HuH-7 (cell line): ENCODE measurements at regions not wholly inside any gene's neighbourhood (a gene's known extent, or its start where the extent isn't known, plus 50 kb on each side); places are given as distances from the start of the nearest gene placed in this dataset.

Experiments
- DNase-seq: peaks from one replicate; pipeline ENCODE4 v3.0.0; 2011; ENCODE audit warnings: low spot score

DNA sequence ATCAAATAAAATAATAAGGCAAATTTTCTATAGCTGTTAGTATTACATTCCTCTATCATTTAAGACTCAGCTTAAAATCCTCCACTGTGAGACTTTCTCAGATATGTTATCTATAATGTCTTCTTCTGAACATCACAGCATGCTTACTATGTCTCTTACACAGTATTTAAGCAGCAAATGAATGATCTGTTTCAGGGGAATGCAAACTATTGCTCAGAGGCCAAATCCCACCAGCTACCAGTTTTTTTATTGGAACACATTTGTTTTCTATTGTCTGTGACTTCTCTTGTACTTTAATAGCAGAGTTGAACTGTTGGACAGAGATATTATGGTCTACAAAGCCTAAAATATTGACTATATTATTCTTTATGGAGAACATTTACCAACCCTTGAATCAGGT lies 59.6 kb downstream of the C3orf38 start:
- no peak for DNase-seq

DNA sequence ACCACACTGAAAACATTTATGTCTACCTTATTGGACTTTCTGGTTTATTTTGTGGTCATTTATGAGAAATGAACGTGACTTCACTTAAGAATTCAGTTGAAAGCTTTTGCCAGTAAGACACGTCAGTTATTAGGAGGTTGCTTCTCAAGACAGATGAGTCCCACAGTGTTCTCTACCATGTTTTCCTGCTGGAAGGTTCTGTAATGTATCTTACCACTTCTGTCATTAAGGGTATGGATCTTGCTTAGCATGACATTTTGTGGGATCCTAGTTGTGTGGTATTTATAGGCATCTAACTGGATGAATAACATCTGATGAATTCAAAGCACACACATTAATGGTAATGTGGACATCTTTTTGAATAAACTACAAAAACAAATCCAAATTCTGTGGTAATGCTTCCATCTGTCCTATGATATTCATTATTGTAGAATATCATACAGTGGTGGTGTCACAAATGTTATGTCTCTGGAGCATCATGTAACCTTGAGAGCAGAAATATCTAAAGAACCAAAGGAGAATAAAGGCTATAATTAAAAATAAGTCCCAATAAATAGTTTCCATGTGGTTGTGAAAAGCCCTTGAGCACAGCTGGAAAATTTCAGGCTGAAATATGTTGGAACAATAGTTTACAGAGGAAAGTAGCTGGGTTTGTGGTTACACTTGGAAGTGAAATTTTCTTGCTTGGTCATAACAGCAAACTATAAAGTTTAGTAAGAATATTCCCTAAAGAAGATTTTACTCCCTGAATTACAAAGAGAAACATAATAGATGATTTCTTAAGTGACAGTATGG lies 61.5 kb downstream of the C3orf38 start:
- no peak for DNase-seq

DNA sequence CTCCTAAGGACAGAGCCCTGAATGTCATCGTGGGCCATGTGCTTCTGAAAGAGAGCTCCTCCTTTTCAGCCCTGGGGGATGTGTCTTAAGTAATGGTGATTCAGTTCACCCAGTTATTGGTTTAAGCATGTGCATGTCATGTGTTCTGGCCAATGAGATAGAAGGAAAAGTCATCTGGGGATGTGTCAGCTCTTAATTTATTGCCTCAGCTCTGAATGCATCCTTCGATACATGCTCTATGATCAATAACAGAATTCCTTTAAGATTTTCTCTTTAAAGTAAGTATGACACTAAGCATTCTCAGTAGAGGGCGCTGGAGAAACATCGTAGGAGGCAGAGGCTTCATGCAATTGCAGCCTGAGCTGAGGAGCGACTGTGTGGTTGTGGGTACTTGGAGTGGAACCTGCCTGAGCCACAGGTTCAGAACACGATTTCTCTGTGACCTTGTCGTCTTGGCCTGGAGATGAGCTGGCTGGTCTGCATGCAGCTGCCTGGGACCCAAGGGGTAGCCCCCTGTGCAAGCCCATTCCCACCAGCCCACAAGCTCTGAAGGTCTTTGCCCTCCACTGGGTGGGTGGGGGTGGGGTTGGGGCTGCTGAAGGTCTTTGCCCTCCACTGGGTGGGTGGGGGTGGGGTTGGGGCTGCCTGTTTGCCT lies 69.5 kb downstream of the C3orf38 start:
- peak; percentile 68 for DNase-seq

DNA sequence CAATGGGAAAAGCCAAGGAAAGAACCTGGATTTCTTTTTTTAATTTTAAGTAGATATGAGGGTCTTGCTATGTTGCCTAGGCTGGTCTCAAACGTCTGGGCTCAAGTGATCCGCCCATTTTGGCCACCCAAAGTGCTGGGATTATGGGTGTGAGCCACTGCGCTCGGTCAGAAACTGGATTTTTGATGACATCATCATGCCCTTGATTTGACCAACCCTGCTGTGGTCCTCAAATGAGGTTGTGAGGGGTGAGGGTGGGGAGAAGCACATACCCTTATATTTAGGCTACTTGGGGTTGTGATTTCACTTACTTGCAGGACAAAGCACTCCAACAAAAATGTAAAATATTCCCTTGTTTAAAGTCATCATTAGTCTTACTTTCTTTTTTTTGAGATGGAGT lies 70.4 kb downstream of the C3orf38 start:
- no peak for DNase-seq

DNA sequence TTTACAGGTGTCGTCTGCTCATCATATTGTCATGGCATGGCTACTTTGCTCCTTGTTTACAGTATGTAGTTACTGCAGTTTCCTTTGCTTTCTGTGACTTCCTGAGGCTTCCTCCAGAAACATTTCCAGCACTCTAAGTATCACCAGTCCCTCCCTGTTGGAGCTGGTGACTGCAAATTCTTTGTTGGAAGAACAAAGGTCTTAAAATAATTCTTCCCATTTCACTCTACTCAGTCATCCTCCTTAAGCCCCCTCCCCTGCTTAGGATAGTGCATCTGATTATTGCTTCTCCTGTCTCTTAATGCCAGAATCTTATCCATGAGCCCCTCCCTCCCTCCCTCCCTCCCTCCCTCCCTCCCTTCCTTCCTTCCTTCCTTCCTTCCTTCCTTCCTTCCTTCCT lies 72.0 kb downstream of the C3orf38 start:
- DNase-seq: no peak

DNA sequence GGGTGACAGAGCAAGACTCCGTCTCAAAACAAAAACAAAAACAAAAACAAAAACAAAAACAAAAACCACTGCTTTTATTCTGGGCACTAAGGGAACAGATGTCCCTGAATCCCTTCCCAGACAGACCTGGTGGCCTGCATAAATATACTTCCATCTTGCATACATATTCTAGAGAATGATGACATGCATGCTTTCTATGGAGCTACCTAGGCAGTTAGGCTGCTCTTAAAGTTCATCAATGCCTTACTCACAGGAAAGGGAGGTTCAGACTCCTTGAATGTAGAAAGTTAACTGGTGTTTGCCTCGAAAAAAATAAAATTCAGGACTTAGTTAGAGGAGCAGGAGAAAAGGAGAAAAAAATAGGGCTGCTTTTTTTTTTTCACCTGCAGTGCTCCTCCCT lies 72.6 kb downstream of the C3orf38 start:
- no peak for DNase-seq

DNA sequence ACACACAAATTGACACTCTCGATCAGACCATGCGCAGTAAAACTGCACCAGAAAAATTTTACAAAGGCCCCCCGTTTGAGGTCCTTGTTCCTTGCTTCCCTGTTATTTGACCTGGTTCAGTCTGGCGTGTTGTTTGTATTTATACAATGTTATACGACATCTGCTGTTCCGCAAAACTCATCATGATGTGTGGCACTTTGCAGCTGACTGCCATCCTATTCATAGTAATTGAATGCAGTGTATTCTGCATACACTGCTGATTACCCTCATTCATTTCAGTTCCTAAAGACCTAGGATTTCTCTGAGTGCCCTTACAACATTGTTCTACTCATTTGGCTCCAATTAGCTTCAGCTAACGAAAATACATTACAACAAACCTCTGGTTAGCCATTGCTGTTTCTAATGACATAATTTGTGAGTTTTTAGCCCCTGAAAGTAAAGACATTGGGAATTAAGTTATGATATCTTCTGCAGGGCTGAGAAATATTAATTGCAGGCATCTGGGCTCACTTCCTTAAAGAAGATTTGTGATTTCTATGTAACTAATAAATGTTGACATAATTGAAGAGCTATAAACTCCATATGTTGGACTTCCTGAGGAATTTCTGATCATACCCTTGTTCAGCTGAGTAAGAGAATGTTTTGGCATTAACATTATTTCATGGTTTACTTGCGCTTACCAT lies 75.7 kb downstream of the C3orf38 start:
- DNase-seq: no peak

DNA sequence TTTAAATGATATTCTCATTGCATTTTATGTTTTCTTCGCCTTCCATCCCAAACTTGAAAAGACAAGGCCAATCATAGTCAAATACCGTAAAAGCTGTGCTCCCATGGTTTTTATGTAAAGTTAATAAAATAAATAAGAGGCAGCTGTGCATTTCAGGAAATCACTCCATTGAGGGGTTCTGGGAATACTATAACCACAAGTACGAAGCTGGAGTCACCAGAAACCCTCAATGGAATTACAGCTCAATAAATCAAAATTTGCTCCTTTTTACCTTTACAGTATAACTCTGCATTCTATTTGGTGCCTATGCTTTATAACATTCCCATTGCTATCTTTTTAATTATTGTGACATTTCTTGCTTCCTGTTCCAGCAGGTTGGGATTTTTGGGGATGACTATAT lies 77.2 kb downstream of the C3orf38 start:
- DNase-seq: no peak

DNA sequence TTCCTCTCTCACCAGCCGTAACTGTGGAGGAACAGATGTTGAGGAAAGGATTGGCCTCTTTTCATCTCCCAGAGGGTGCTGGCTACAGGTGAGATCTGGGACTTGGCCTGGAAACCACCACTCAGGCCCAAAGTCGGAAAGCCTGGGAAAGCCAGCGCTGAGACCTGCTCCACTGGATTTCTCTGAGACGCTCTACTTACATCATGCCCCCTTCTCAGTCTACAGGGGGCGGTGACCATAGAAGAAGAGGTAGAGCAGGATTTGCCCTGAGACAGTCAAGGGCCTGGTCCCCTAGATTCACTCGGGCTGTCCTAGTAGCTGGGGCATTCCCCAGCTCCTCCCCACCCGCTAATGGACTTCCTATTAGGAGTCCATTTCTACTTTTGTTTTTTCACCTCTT lies 80.9 kb downstream of the C3orf38 start:
- no peak for DNase-seq

DNA sequence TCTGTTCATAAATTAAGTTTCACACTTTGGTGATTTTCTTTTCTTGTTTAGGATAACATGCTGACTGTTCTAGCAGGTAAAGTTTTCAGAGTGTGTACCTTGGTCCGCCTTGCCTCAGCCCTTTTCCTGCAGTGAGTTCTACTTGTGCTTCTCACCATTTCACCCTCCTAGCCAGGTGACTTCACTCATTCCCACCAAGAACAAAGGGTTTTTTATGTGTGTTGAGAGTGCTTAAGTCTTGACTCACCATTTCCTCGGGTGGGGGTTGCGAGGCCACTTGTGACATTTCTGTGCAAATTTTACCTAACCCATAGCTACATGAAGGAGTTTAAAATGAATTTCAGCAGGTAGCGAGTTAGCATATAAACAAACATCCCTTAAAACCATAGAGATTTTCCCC lies 81.4 kb downstream of the C3orf38 start:
- no peak for DNase-seq

DNA sequence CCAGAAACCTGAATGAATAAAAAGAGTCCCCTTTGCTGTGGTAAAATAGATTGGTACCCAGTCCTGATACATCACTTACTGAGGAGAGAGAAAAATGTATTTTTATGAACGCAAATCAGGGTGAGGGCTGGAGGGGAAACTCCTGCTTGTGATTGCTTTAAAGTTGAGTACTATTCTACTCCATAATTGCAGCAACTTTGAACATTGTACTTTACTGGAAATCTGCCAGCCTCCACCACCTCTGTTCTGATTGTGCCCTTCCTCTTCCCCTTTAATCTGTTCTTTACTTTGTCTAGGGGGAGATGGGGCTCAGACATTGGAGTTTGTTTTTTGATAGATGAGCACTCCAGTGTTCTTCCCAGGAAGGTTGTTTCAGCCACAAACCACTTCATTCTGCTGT lies 81.9 kb downstream of the C3orf38 start:
- DNase-seq: peak; percentile 8

DNA sequence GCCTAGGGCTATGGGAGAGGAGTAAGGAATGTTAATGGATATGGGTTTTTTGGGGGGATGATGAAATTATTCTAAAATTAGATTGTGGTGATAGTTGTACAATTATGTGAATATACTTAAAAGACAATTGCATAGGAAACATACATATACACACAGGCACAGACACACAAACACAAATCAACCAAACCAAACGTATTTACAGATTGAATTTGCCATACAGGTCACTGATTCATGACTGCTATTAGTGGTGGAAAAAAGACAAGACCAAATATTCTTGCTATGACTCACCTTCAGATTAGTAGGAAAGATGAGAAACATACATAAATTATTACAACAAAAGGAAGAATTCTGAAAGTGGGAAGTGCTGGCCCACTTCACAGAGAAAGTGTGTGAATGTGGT lies 85.3 kb downstream of the C3orf38 start:
- DNase-seq: no peak

DNA sequence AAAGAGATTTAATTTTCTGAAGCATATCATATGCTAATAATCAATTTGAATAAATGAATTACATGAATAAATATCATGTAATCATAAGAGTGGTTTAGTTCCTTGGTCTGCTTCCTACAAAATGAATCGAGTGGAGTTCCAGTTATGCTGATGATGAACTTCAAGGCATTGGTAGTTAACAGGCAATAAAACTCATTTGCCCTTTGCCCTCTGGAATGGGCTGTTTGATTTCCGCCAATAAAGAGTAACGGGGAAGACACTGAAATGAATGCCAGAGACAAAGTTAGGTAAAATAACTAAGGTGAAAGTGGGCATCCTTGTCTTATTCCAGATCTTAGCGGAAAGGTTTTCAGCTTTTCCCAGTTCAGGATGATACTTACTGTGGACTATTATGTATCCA lies 90.1 kb downstream of the C3orf38 start:
- DNase-seq: no peak

DNA sequence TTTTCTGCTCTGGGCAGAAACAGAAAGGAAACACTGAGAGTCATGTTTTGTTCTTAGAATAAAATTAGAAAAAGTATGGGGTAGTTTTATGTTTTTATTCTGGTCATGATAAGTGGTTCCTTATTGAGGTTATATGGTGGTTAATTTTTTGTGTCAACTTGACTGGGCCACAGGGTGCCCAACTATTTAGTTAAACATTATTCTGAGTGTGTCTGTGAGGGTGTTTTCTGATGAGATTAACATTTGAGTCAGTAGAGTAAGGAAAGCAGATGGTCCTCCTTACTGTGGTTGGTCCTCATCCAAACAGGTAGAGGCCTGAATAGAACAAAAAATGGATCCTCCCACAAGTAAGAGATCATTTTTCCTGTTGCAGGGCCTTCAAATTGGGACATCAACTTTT lies 98.9 kb downstream of the C3orf38 start:
- DNase-seq: no peak

DNA sequence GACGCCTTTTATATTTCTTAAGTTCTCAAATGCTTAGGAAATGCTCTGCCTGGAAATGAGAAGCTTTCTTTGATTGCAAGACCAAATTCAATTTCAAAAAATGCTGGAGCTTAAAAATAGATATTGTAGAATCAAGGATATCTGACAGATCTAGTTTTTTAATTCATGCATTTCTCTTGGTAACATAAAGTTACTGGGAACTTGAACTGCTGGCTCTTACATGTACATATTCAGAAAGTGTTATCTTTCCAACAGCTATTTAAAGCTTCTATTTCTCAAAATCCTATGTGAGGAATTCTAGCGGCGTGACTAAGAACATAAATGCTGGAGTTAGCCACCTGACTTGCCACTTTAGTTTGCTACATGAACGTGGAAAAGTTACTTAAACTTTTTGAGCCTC lies 109.3 kb downstream of the C3orf38 start:
- no peak for DNase-seq

DNA sequence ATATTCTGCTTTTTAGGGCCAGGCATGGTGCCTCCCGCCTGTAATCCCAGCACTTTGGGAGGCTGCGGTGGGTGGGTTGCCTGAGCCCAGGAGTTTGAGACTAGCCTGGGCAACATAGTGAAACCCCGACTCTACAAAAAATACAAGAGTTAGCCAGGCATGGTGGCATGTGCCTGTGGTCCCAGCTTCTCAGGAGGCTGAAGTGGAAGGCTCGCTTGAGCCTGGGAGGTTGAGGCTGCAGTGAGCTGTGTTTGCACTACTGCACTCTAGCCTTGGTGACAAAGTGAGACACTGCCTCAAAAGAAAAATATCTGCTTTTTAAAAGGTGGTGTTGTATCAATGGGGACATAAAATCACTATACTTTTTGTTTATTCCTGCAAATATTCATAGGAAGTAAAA lies 112.8 kb downstream of the C3orf38 start:
- DNase-seq: no peak

DNA sequence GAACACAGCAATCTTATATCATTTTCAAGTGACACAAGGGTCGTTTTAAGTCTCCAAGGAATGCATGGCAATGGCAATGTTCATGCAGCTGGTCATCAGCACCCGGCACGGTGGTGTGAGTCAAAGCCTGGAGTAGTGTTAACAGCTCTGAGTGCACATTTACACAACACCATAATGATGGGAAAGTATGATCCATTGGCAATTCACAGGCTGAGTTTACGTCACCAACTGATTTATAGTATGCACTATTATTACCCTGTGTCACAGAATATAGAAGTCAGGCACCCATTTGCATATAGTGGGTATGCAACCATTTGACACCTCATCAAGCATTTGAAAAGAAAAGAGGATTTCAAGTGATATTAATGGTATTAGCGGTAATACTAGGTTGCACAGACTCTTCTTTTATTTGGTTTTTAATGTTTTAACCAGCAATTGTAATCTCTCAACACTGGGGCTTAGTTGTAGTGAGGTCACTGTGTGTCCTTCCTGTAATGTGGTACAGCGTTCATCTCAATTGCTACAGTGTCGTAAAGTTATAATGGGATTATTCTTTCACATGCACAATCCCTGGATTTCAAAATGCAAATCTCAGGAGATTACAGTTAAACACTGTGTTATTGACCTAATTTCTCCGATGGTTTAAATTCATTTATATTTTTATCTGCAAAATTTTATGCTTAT lies 113.8 kb downstream of the C3orf38 start:
- DNase-seq: peak; percentile 10

DNA sequence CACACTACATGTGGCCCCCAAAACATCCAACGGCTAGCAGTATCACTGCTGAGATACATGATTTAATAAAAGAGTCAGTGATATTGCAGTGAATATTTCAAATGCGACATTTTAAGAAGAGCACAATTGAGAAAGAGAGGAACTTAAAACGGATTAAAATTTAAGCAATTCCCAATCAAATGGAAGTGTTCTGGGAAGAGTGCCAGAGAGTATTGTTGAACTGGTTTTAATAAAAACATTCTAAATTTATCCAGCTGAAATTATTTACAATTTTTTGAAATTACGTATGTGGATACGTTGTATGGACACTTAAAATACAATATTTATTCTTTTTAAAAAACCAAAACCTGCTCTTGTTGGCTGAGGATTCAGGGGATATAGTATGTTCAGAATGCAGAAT lies 117.7 kb downstream of the C3orf38 start:
- DNase-seq: no peak

DNA sequence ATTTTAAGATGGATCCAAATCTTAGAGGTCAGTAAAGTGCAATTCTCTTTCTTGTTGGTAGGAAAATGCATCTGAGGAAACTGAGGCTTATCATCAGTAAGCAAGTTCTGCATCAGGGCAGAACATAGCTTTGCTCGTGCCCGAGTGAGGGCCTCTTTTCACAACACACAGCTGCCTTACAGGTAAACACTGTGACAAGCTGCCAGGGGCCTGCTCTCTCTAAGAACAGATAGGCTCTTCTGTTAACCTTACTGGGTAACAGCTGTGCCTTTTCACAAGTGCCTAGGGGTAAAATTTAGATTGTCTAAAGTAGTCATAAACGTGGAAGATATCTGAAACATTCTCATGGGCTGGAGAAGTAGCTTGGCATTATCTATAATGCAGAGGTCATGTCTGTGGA lies 118.1 kb downstream of the C3orf38 start:
- no peak for DNase-seq

DNA sequence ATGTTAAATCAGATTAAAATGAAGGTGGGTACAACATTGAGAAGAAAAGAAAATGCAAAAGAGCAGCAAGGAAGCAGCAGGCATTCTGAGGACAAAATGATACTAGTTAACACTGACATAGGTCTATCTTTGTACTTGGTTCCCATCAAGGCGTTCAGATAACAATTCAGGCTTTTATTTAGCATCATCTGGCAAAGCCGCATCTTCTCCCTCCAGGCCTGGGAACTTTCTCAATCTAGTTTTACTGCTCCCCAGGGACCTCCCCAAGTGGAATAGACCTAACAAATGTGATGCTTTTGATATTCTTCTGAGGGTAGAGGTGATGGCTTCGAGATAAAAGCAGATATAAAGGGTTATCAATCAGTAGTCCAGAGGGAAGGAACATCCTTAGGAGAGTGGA lies 130.6 kb downstream of the C3orf38 start:
- DNase-seq: no peak

DNA sequence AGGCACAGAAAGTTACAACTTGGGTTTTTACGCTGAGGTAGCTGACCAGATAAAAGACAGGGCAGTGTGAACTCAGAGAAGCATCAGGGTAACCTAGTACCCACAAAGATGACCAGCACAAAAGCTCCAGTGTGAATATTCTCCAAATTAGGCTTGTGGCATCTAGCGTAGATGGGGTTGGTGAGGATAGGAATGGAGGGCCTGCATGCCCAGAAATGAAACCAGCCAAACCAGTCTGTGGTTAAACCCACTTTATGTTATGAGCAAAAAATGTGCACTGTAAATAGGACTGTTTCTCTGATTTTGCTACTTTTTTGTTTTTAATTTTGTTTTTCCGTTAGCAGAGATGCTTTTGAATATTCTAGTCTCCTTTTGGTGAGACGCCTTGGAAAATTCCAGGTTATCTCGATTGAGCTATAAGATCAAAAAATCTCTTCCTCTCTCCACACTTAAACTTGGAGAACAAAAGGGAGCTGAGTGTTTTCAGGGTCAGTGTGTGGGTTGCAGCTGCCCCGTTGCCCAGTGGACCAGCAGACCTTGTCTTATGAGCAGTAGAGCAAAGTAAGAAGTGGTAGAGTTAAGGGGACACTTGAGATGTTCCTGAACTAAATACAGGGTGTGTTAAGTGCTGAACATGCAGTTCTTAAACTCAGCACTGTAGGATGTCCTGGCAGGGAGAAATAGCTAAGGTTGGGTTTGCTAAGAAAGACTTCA lies 132.9 kb downstream of the C3orf38 start:
- DNase-seq: no peak

DNA sequence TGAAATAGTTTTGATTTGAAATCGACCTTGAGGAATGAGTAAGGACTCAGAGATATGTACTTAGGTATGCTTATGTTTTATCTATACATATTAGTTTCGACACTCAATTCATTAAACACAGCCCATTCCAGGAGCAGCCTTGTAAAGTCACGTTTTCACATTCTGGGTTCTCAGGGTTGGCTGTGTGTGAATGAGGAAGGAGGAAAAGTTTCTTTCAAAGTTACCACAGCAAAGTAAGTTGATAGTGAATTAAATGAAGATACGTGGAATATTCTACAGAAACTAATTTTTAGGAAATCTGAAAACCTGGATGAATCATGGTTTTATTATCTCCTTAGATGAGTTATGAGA lies 133.5 kb downstream of the C3orf38 start:
- no peak for DNase-seq
